ENCODE measurements at regions not wholly inside any gene's neighbourhood (a gene's known extent, or its start where the extent isn't known, plus 50 kb on each side); places are given as distances from the start of the nearest gene placed in this dataset.
"Not testable (repeated sequence)": the region's sequence is repeated elsewhere in the genome, so short reads cannot be mapped to it uniquely, and the experiment has no call there.

- no peak for DNase-seq (ENCODE audit: low read depth in 2 of 2)
Measured at GRCh38 chr9:126056312-126057021, 270.2 kb upstream of the MVB12B start.

- no peak for DNase-seq (ENCODE audit: low read depth in 2 of 2)
Measured at GRCh38 chr9:126057121-126057825, 269.4 kb upstream of the MVB12B start.

GRCh38 chr9:126058011-126058531, 268.6 kb upstream of the MVB12B start:
- no peak for DNase-seq (ENCODE audit: low read depth in 2 of 2)

GRCh38 chr9:126058591-126058990, 268.0 kb upstream of the MVB12B start:
- no peak for DNase-seq (ENCODE audit: low read depth in 2 of 2)

GRCh38 chr9:126061575-126061974, 265.1 kb upstream of the MVB12B start:
- no peak for DNase-seq (ENCODE audit: low read depth in 2 of 2)

GRCh38 chr9:126062158-126062886, 264.3 kb upstream of the MVB12B start:
- DNase-seq (ENCODE audit: low read depth in 2 of 2), result no peak

- DNase-seq (ENCODE audit: low read depth in 2 of 2), result no peak
Measured at GRCh38 chr9:126063326-126063725, 263.3 kb upstream of the MVB12B start.

- DNase-seq (ENCODE audit: low read depth in 2 of 2), result no peak
Measured at GRCh38 chr9:126066131-126066530, 260.5 kb upstream of the MVB12B start.

GRCh38 chr9:126067031-126067734, 259.4 kb upstream of the MVB12B start:
- DNase-seq (ENCODE audit: low read depth in 2 of 2), result no peak

GRCh38 chr9:126068534-126069230, 257.9 kb upstream of the MVB12B start:
- DNase-seq (ENCODE audit: low read depth in 2 of 2), result no peak

- no peak for DNase-seq (ENCODE audit: low read depth in 2 of 2)
Measured at GRCh38 chr9:126069400-126069955, 257.2 kb upstream of the MVB12B start.

- DNase-seq (ENCODE audit: low read depth in 2 of 2), result no peak
Measured at GRCh38 chr9:126070058-126070655, 256.5 kb upstream of the MVB12B start.

GRCh38 chr9:126071076-126071750, 255.4 kb upstream of the MVB12B start:
- no peak for DNase-seq (ENCODE audit: low read depth in 2 of 2)

GRCh38 chr9:126077656-126078055, 249.0 kb upstream of the MVB12B start:
- not testable (repeated sequence) for DNase-seq (ENCODE audit: low read depth in 2 of 2)

- DNase-seq (ENCODE audit: low read depth in 2 of 2), result no peak
Measured at GRCh38 chr9:126080641-126081040, 246.0 kb upstream of the MVB12B start.

- DNase-seq (ENCODE audit: low read depth in 2 of 2), result no peak
Measured at GRCh38 chr9:126081746-126082145, 244.9 kb upstream of the MVB12B start.

GRCh38 chr9:126084008-126084407, 242.6 kb upstream of the MVB12B start:
- no peak for DNase-seq (ENCODE audit: low read depth in 2 of 2)

GRCh38 chr9:126084696-126085095, 241.9 kb upstream of the MVB12B start:
- DNase-seq (ENCODE audit: low read depth in 2 of 2), result no peak

- DNase-seq (ENCODE audit: low read depth in 2 of 2), result no peak
Measured at GRCh38 chr9:126085170-126085569, 241.5 kb upstream of the MVB12B start.

GRCh38 chr9:126088336-126088735, 238.3 kb upstream of the MVB12B start:
- no peak for DNase-seq (ENCODE audit: low read depth in 2 of 2)
